Fibroblast of skin of left biceps (primary cell): ENCODE measurements at regions not wholly inside any gene's neighbourhood (a gene's known extent, or its start where the extent isn't known, plus 50 kb on each side); places are given as distances from the start of the nearest gene placed in this dataset.
A peak's percentile ranks its signal among the peaks of the same experiment; 100 is the strongest.
"Not testable (repeated sequence)": the region's sequence is repeated elsewhere in the genome, so short reads cannot be mapped to it uniquely, and the experiment has no call there.

Experiments
- DNase-seq, 2 experiments: peaks; one replicate each; pipeline ENCODE4 v3.0.0-alpha.2; 2013; ENCODE audit warnings: low read depth in 2 of 2

DNA sequence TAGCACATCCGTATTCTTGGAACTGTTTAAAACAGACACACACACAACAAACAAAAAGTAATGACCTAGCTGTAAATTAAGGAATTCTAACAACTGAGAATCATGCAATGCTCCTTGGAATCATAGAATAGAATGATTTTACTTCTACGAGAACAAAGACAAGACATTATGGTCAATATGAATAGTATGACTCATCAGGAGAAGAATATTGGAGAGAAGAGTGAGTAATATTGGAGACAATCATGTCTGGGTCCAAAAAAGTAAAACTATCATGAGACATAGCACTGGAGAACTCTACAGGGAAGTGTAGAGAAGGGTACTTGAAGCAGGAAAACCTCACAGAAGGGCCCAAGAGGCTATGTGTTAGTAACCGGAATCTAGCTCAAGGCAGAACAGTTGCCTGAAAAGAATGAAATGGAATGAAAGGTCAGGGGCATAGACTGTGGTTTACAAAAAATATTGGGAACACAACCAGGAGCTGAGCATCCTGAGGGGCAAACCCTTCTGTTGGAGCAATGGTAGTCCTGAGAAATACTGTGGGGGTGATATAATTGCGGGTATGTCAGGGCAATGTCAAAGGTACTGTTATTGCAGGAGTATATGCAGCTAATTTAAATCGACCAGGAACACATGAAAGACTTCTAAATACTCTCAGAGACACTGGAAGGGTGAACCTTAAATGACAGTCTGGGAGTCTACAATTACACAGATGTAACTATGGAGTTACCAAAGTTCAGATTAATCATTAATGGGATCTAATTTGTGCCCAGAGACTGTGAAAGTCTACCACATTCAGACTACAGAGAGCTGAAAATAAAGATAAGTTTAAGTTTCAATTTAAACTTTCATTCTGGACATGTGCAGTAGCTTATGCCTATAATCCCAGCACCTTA is 201.2 kb downstream of the BCHE start:
- no peak for DNase-seq

DNA sequence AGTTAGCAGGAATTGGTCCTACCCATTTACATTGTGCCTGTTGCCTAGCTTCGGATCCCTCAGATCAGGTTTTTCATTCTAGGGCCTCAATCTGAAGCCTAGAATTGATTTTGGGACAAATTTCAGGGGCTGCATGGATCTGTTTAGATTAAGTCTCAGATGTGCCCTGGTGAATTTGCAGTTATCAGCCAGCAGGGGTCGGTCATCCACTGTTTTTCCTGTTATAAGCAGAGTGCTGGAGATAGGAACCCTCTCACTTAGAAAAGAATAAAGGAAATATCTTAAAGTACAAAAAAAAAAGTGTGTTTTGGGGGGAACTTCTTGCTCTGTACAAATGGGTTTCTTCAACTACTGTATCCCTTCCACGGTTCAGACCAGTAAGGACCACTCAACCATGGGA is 212.5 kb downstream of the BCHE start:
- no peak for DNase-seq

DNA sequence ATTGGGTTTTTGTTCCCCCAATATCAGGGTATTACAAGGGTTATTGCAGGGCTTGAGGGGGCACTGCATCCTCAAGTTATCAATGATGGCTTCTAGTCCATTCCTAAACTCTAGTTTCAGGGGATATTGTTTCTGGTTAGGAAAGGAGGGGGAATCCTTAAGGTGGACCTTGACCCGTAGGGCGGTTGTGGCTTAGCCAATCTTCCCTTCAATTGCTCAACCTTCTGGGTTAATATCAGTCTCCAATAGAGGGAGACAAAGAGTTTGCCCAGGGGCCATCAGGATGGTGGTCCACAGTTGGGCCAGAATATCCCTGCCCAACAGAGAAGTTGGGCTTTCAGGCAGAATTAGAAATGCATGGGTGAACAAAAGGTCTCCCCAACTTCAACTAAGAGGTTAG is 214.9 kb downstream of the BCHE start:
- DNase-seq, result no peak

DNA sequence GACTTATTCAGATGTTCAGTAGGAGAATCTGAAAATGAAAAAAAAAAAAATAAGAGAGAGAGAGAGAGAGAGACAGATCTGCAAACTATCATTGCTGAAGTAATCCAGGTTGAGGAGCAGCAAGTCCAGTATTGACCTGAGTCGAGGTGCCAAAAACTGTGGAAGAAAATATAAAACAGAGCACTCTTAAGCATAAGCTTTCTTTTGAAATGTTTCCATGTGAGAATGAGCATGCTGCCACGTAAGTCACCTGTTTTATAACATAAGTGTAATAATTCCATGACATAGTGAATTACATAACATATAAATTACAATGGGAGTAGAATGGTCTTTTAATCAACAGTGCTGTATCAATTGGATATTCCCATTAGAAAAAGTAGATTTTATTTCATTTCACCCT is 218.2 kb downstream of the BCHE start:
- no peak for DNase-seq

DNA sequence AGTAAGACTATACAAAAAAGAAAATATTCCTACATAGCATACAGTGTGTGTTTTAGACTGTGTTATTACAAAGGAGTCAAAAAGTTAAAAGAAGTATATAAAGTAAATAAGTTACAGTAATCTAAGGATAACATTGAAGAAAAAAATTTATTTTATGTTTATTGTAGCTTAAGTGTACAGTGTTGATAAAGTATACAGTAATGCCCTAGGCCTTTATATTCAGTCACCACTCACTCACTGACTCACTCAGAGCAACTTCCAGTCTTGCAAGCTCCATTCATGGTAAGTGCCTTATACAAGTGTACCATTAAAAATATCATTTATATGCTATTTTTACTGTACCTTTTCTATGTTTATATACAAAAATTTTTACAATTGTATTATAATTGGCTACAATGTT is 220.1 kb downstream of the BCHE start:
- no peak for DNase-seq

DNA sequence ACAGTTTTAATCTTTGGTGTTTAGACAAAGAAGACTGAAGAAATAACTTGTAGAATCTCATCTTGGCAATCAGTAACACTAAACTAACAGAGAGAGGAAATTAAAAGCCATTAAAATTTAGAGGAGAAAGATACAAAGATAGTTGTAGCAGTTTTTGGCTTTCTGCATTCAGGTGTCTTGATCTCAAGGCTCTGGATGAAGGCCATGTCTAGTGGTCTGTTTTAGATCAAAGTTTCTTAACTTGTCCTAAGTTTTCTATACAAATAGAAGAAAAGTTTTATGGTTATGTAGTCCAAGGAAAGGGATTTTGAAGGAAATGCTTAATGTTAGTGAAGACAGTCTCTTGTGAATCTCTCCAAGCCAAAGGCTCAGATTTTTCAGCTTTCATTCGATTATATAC is 222.9 kb downstream of the BCHE start:
- no peak for DNase-seq

DNA sequence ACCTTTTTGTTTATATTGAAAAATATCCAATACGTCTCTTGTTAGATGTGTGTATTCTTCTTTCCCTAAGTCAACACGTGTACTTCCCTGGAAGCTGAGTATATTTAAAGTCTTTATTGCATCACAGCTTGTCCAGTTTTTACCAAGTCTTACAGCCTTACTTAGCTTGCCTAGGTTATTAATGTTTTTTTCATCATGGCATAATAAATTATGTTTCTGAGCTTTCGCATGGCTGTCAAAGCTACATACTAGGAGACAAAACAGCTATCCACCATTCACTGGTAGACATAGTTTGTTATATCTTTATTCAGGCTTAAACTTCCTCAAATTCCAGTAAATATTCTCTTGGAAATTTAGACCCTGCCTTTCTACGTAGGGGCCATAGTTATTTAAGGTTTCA is 224.2 kb downstream of the BCHE start:
- no peak for DNase-seq

DNA sequence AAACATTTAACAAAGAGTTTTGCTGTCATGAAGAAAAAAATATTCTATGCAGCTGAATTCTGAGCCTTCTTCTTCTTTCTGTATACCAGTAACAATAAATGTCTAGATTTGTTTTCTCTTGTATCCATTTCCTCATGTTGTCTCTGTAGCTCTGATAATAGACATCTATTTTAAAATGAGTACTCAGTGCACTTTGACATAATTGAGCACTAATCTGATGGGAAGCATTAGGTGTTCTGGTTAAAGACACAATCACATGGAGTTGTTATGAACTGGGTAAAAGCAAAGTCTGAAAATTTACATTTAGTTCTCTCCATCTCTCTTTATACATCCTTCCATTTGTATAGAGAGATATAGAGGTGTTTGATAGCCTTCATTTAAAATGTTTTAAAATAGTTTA is 230.0 kb downstream of the BCHE start:
- no peak for DNase-seq

DNA sequence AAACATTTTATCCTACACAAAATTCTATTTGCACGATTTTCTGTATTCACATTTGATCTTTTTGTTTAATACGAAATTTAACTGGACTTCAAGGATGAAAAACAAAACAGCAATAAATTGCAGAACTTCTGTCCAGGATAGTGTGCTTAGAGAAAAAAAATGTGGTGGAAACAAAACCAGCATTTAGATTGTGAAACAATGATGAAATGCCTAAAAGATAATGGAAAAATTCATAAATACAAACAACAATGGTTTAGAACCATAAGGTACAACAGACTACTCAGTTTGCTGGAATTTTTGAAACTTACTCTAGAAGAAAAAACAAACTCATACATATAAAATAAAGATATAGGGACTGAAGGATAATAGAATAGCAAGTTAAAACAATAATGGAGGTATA is 234.0 kb downstream of the BCHE start:
- DNase-seq, result no peak

DNA sequence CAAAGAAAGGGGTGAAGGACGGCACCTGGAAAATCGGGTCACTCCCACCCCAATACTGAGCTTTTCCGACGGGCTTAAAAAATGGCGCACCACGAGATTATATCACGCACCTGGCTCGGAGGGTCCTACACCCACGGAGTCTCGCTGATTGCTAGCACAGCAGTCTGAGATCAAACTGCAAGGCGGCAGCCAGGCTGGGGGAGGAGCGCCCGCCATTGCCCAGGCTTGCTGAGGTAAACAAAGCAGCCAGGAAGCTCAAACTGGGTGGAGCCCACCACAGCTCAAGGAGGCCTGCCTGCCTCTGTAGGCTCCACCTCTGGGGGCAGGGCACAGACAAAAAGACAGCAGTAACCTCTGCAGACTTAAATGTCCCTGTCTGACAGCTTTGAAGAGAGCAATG is 264.7 kb downstream of the BCHE start:
- DNase-seq, result not testable (repeated sequence)

DNA sequence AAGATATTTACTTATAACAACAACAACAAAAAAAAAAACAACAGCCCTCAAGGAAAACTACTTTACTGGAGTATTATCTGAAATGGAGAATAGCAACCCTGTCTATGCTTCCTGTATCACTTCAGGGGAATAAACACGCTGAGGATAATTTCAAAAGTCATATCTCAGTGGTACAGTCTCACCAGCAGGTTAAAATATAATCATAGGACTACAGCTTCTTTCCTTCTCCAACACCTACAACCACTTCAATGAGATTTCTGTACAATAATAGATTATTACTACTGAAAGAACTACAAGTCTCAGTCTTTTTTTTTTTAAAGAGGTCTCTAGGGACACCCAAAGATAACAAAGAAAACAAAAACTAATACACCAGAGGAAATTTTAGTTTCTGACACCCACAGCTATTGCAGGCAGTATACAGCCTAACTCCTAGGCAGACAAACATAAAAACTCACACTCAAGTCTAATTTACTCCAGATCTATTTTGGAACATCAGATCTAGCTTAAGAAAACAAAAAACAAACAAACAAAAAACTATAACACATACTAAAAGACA is 268.2 kb downstream of the BCHE start:
- DNase-seq, result no peak

DNA sequence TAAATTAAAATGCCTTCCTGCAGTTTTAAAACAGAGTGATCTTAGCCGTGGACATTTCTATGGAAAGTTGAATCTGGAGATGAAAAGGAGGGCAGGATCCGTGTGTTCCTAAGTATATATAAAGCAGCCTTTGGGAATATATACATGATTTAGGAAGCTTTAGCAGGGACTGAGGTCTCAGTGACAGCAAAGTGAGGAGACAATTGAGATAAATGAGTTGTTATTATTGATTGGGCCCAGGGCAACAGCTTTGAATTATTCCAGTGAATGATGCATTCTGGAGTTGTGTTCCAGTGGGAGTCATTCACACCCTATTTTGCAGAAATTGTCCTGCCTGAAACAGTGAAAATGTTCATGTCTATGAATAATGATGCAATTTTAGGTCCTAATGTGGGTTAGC is 281.4 kb downstream of the BCHE start:
- no peak for DNase-seq

DNA sequence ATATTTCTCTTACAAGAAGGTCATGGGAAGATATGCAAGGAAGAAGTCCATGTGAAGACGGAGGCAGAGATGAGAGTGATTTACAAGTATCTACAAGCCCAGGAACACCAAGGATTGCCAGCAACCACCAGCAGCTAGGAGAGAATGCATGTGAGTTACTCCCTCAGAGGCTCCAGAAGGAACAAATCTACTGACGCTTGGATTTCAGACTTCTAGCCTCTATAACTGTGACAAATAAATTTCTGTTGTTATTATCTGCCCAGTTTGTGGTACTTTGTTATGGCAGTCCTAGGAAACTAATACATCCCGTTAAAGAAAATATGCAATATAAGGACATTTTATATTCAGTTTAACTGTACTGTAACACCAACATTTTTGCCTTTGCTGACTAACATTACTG is 283.9 kb downstream of the BCHE start:
- no peak for DNase-seq

DNA sequence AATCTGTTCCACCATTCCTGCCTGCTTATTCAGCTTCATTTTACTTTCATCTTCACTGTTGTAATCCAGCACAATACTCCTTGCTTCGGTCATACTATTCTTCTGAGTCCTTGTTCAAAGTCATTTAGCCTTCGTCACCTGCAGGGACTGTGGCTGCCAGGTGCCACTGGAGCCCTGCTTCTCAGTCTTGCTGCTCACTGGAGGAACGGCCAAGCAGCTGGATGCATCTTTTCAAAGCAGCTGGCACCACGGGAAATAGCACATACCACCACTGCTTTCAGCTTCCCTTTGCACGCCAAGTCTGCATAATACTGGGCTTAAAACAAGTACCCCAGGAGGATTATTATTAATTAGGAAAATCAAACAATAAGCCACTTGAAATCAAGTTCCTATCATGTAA is 287.6 kb downstream of the BCHE start:
- DNase-seq, result no peak

DNA sequence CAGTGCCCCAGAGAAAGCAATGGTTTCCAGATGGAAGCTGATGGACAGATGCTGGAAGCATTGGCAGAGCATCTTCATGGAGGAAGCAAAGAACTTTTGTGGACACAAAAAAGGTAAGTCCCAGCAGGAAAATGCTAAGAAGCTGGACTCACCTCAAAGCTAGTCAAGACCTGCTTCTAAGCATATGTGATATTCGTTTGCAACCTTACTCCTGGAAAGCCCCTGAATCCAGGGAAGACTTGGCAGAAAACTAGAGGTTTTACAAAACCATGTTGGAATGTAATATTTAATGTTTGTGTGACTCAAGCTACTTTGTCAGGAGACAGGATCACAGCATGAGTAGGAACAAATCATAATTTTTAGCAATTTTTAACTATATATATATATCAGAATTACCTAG is 288.2 kb downstream of the BCHE start:
- DNase-seq, result no peak

DNA sequence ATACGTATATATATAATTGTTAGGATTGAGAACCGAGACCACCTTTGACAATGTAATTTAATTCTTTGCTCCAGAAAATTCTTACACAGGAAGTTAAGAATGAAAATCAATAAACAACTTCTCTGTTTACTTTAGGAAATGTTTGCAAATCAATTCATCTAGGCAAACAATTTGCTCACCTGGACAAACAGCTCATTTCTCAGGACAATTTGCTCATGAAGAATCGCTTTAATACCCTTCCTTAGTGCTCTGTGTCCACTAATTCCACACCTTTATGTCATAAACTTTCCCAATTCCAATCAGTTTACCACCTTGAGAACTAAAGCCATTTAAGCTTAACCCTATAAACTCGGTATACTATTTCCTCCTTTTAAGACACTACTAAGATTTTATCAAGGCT is 292.2 kb downstream of the BCHE start:
- no peak for DNase-seq

DNA sequence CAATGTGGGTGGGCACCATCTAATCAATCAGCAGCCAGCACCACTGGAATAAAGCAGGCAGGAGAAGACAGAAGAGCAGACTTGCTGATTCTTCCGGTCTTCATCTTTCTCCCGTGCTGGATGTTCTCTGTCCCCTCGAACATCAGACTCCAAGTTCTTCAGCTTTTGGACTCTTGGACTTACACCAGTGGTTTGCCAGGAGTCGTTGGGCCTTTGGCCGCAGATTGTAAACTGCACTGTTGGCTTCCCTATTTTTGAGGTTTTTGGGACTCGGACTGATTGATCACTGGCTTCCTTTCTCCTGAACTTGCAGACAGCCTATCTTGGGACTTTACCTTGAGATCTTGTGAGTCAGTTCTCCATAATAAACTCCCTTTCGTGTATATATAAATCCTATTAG is 292.8 kb downstream of the BCHE start:
- no peak for DNase-seq

DNA sequence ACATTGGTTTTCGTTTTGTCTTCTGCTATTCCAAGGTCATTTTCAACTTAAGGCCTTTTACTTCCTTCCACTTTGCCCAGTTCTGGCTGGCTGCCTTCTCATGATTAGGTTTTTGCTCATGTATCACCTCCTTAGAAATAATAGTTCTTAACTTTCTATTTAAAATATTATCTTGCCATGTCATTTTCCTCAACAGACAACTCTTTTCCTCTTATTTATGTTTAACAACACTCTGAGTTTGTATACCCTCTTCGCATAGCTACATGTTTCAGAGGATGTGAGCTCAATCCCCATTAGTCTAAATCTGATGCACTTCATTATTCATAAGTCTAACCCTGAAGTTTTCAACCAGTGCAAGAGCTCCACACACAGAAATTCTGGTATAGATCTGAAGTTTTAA is 299.1 kb downstream of the BCHE start:
- no peak for DNase-seq

DNA sequence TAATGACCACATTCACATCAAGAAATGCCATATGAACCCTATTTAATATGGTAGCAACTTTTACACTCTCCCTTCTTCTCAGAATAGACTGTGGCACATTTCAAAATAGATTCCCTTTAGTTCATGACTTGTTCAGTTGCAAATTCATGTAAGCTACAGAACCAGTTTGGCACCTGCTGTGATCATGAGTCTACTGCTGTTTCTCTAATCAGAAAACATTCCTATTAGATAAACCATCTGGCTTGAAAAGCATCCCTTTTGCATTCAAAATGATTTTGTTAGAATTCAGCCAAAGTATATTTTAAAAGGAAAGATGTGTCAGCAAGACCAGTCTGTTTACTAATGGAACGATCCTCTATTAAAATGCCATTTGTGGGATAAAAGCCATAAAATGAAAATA is 304.4 kb downstream of the BCHE start:
- no peak for DNase-seq

DNA sequence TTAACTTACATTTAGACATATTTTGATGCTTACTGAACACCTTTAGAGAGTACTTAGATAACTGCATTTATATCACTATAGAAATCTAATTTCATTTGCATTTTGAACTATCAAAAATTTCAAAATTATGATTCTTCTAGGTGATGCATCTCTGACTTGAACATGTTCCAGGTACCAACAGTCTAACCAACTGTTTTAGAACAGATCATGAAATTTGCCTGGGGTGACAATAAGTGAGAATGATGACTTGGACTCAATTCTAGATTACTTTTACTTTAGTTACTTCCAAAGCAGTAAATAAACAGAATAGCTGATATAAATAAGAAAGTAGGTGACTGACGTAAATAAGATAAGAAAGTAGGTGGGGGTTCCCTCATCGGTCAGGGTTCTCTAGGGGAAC is 307.8 kb downstream of the BCHE start:
- DNase-seq, result no peak

DNA sequence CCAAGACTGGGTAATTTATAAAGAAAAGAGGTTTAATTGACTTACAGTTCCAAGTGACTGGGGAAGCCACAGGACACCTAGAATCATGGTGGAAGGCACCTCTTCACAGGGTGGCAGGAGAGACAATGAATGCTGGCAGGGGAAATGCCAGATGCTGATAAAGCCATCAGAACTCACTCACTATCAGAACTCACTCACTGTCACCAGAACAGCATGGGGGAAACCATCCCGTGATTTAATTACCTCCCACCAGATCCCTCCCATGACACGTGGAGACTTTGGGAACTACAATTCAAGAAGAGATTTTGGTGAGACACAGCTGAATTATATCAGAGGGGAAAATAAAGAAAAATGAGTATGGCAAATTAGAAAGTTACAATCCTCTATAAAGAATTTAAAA is 310.9 kb downstream of the BCHE start:
- no peak for DNase-seq

DNA sequence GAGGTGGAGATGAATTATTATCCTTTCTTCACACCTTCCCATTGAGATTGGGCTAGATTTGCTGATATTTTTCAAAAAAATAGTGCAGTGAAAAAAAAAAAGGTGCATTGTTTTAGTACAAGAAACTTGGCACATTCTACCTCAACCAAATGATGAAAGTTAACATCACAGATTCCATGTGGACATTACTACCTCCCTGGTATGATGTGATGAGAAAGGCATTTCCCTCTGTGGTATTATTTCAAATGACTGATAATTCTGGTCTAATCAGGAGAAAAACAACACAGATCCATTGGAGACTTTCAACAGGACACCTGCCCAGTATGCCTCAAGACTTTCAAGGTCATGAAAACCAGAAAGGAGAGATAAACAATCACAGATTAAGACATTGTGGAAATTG is 313.4 kb downstream of the BCHE start:
- DNase-seq, result peak; percentile 10 to 31

DNA sequence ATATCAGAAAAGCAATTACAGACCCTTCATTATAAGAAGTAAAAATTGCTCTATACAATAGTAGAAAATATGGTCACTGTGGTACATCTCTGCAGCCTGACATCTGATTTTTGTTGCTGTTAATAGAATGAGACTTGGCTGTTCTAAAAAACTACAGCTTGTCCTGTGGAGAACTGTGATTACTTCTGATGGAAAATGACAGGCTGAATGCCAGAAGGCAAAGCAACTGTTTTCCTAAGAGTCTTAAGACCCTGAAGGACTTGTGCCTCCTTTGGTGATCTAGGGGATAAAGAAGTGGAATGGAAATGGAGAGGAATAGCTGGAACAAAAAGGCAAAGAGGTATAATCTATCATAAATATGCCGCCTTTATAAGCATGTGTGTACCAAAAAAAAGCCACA is 314.8 kb downstream of the BCHE start:
- no peak for DNase-seq
